Mononuclear cell (primary cell): ENCODE measurements at regions not wholly inside any gene's neighbourhood (a gene's known extent, or its start where the extent isn't known, plus 50 kb on each side); places are given as distances from the start of the nearest gene placed in this dataset.
"Not testable (repeated sequence)": the region's sequence is repeated elsewhere in the genome, so short reads cannot be mapped to it uniquely, and the experiment has no call there.

Experiments used
- H3K27me3 ChIP-seq: 2 replicates; pipeline ENCODE4 v1.6.0; 2011; ENCODE audit warnings: low read length, control low read depth; ENCODE audit not compliant: insufficient read depth
- H3K4me1 ChIP-seq: 2 replicates; pipeline ENCODE4 v1.5.1; 2011; ENCODE audit warnings: mild to moderate bottlenecking, low read length, control low read depth; ENCODE audit not compliant: insufficient read depth
- H3K4me3 ChIP-seq: 2 replicates; pipeline ENCODE4 v1.5.1; 2011; ENCODE audit warnings: mild to moderate bottlenecking, low read length, moderate library complexity
- H3K9me3 ChIP-seq: 2 replicates; pipeline ENCODE4 v1.5.1; 2011; ENCODE audit warnings: low read depth, mild to moderate bottlenecking, control low read depth, low read length

- H3K9me3 ChIP-seq = no peaks in the 10 kb centered on the region
- no peaks in the 10 kb centered on the region for H3K4me1 ChIP-seq
- no peak overlapping the region for H3K4me3 ChIP-seq
- no peaks in the 10 kb centered on the region for H3K27me3 ChIP-seq
Measured at GRCh38 chr2:144015655-144016245, 504.2 kb downstream of the ZEB2 start.

- H3K9me3 ChIP-seq = no peaks in the 10 kb centered on the region
- H3K4me1 ChIP-seq = no peaks in the 10 kb centered on the region
- H3K27me3 ChIP-seq = no peaks in the 10 kb centered on the region
- no peak overlapping the region for H3K4me3 ChIP-seq
Measured at GRCh38 chr2:144015036-144015435, 504.9 kb downstream of the ZEB2 start.

GRCh38 chr2:144014103-144014502 lies 505.8 kb downstream of the ZEB2 start:
- Histone ChIP-seq H3K9me3 (no peaks in the 10 kb centered on the region), H3K4me1 (no peaks in the 10 kb centered on the region), H3K27me3 (no peaks in the 10 kb centered on the region), H3K4me3 (no peak overlapping the region)

- Histone ChIP-seq H3K9me3 (no peaks in the 10 kb centered on the region), H3K27me3 (no peaks in the 10 kb centered on the region), H3K4me1 (no peaks in the 10 kb centered on the region), H3K4me3 (no peak overlapping the region)
Measured at GRCh38 chr2:144012304-144012703, 507.6 kb downstream of the ZEB2 start.

GRCh38 chr2:144011553-144011952 lies 508.4 kb downstream of the ZEB2 start:
- no peaks in the 10 kb centered on the region for H3K9me3 ChIP-seq
- H3K27me3 ChIP-seq = no peaks in the 10 kb centered on the region
- H3K4me3 ChIP-seq = no peak overlapping the region
- no peaks in the 10 kb centered on the region for H3K4me1 ChIP-seq

- Histone ChIP-seq H3K4me3 (no peak overlapping the region), H3K4me1 (no peaks in the 10 kb centered on the region), H3K27me3 (no peaks in the 10 kb centered on the region), H3K9me3 (no peaks in the 10 kb centered on the region)
Measured at GRCh38 chr2:144011098-144011497, 508.8 kb downstream of the ZEB2 start.

- Histone ChIP-seq H3K27me3 (no peaks in the 10 kb centered on the region), H3K4me3 (no peak overlapping the region), H3K4me1 (no peaks in the 10 kb centered on the region), H3K9me3 (no peaks in the 10 kb centered on the region)
Measured at GRCh38 chr2:144010096-144010836, 509.7 kb downstream of the ZEB2 start.

GRCh38 chr2:144006139-144006538 lies 513.8 kb downstream of the ZEB2 start:
- no peaks in the 10 kb centered on the region for H3K27me3 ChIP-seq
- no peak overlapping the region for H3K4me3 ChIP-seq
- H3K9me3 ChIP-seq = no peaks in the 10 kb centered on the region
- no peaks in the 10 kb centered on the region for H3K4me1 ChIP-seq

GRCh38 chr2:144004742-144005141 lies 515.2 kb downstream of the ZEB2 start:
- Histone ChIP-seq H3K9me3 (no peaks in the 10 kb centered on the region), H3K27me3 (no peaks in the 10 kb centered on the region), H3K4me3 (no peak overlapping the region), H3K4me1 (no peaks in the 10 kb centered on the region)

GRCh38 chr2:144003460-144004075 lies 516.4 kb downstream of the ZEB2 start:
- no peaks in the 10 kb centered on the region for H3K9me3 ChIP-seq
- no peaks in the 10 kb centered on the region for H3K27me3 ChIP-seq
- no peaks in the 10 kb centered on the region for H3K4me1 ChIP-seq
- no peak overlapping the region for H3K4me3 ChIP-seq

- Histone ChIP-seq H3K9me3 (no peaks in the 10 kb centered on the region), H3K4me1 (no peaks in the 10 kb centered on the region), H3K4me3 (no peak overlapping the region), H3K27me3 (no peaks in the 10 kb centered on the region)
Measured at GRCh38 chr2:143996974-143997373, 522.9 kb downstream of the ZEB2 start.

- Histone ChIP-seq H3K4me1 (no peaks in the 10 kb centered on the region), H3K4me3 (no peak overlapping the region), H3K27me3 (no peaks in the 10 kb centered on the region), H3K9me3 (no peaks in the 10 kb centered on the region)
Measured at GRCh38 chr2:143994961-143995360, 525.0 kb downstream of the ZEB2 start.

- H3K4me1 ChIP-seq, H3K9me3 ChIP-seq, H3K27me3 ChIP-seq, H3K4me3 ChIP-seq: not testable (repeated sequence)
Measured at GRCh38 chr2:143991596-143991995, 528.3 kb downstream of the ZEB2 start.

- no peaks in the 10 kb centered on the region for H3K27me3 ChIP-seq
- no peaks in the 10 kb centered on the region for H3K4me1 ChIP-seq
- H3K4me3 ChIP-seq = no peak overlapping the region
Measured at GRCh38 chr2:143988082-143988481, 531.8 kb downstream of the ZEB2 start.

GRCh38 chr2:143981428-143981827 lies 538.5 kb downstream of the ZEB2 start:
- Histone ChIP-seq H3K27me3 (no peaks in the 10 kb centered on the region), H3K4me1 (no peaks in the 10 kb centered on the region), H3K4me3 (no peak overlapping the region)

More at GRCh38 chr2:143988082-143988481, 531.8 kb downstream of the ZEB2 start:
- no peaks in the 10 kb centered on the region for H3K9me3 ChIP-seq

GRCh38 chr2:143977356-143977755 lies 542.6 kb downstream of the ZEB2 start:
- Histone ChIP-seq H3K4me1 (no peaks in the 10 kb centered on the region), H3K4me3 (no peak overlapping the region), H3K9me3 (no peaks in the 10 kb centered on the region), H3K27me3 (no peaks in the 10 kb centered on the region)

More at GRCh38 chr2:143981428-143981827, 538.5 kb downstream of the ZEB2 start:
- no peaks in the 10 kb centered on the region for H3K9me3 ChIP-seq
